T-helper 2 cell treated with Interferon-gamma antibody and Interleukin-4, amounts not matched to agents 100 ng/mL and 5 ng/mL, for 36 hours (primary cell): ENCODE measurements at regions not wholly inside any gene's neighbourhood (a gene's known extent, or its start where the extent isn't known, plus 50 kb on each side); places are given as distances from the start of the nearest gene placed in this dataset.
"Not testable (repeated sequence)": the region's sequence is repeated elsewhere in the genome, so short reads cannot be mapped to it uniquely, and the experiment has no call there.

ENCODE experiments used
- intact Hi-C: fragments of 100-400 bp; cut with micrococcal nuclease; formaldehyde crosslinking; loops from one replicate; pipeline ENCODE4 v1.15.1; 2023

DNA sequence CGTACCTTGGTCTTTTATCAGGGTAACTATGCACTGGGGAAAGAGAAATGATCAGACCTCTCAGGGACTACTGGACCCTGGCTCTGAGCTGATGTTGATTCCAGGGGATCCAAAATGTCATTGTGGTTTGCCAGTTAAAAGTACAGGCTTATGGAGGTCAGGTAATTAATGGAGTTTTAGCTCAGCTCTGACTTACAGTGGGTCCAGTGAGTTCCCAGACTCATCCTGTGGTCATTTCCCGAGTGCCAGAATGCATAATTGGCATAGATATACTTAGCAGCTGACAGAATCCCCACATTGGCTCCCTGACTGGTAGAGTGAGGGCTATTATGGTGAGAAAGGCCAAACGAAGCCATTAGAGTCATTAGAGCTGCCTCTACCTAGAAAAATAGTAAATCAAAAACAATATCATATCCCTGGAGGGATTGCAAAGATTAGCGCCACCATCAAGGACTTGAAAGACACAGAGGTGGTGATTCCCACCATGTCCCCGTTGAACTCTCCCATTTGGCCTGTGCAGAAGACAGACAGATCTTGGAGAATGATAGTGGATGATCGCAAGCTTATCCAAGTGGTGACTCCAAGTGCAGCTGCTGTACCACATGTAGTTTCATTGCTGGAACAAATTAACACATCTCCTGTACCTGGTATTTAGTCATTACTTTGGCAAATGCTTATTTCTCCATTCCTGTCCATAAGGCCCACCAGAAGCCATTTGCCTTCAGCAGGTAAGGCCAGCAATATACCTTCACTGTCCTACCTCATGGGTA is 152.4 kb downstream of the THBS2 start:
- intact Hi-C loops: no loop called here

DNA sequence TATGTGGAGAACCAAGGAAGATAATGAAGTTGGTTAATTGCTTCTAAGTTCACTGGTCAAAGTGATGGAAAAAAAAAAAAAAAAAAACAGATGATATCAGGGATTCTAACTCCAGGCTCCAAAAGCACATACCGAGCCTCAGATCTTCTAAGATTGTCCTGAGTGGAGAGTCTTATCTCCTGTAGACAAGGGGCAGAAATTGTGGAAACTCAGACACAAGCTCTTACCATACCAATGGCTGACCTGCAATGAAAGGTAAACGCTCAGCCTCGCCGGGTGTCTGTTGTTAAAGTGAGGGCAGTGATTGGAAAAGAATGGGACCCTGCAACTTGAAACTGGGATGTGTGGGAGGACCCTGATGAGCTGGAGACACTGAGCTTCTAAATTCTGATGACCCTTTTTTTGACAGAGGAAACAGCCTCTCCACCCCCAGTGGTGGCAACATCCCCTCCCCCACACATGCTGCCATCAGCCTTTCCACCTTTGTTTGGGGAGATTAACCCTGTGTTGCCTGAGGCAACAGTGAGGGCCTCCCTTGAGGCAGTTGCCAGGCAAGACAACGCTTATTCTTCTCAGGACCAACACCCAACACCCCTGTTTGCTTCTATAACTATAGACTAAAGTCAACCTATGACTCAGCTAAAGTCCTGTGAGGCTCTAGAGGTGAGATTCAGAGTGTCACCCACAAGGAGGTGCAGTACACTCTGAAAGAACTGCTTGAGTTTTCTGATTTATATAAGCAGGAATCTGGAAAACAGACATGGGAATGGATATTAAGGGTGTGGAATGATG is 154.0 kb downstream of the THBS2 start:
- intact Hi-C loops: no loop called here

DNA sequence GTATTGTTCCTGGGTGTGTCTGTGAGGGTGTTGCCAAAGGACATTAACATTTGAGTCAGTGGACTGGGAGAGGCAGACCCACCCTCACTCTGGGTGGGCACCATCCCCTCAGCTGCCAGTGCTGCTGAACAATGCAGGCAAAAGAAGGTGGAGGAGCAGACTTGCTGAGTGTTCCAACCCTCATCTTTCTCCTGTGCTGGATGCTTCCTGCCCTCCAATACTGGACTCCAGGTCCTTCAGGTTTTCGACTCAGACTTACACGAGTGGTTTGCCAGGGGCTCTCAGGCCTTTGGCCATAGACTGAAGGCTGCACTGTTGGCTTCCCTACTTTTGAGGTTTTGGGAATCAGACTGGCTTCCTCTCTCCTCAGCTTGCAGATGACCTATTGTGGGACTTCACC is 155.0 kb downstream of the THBS2 start:
- intact Hi-C loops: not testable (repeated sequence)

GRCh38 chr6:169098116-169098515 is 155.5 kb downstream of the THBS2 start:
- intact Hi-C loops: no loop called here

DNA sequence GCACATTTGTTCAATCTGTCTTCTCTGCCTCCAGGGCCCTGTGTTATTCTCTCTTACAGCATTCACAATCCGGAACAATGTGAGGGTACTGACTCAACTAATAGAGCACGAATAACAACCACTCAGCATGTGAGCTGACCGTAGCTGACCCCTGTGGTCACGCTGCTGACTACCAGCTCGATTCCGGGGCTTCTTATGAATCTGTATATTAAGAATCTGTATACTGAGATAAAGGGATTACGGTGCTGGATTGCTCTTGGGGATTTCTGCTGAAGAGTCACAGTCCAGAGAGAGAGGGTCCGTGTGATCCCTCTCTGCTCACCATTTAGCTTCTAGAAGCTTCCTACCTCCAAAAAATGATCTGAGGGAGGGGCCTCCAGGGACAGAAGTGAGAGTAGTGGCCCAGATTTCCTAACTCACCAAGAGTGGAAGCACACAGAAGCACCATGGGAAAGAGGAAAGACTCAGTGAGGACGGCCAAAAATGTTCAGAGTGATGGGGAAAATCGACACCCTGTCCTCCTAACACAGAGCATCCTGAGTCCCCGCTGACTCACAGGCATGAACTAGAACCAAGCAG is 156.2 kb downstream of the THBS2 start:
- intact Hi-C loops: no loop called here

GRCh38 chr6:169096388-169096787 is 157.3 kb downstream of the THBS2 start:
- intact Hi-C loops: no loop called here

DNA sequence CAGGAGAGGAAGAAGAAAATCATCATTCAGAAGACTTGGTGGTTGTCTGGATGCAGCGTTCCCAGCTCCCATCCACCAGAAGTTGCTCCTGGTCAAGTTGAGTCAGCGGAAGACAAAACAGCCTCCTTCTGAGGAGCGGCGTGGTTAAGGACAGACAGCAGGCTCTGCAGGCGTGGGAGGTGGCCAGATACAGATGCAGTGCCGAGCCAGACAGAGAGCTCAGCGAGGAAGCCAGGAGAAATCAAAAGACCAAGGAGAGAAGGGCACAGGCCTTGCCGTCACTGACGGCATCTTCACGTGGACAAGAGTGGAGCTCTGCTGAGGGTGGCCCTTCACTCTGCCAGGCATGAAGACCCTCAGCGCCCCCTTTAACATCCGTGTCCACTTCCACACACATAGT is 158.5 kb downstream of the THBS2 start:
- intact Hi-C loops: no loop called here

DNA sequence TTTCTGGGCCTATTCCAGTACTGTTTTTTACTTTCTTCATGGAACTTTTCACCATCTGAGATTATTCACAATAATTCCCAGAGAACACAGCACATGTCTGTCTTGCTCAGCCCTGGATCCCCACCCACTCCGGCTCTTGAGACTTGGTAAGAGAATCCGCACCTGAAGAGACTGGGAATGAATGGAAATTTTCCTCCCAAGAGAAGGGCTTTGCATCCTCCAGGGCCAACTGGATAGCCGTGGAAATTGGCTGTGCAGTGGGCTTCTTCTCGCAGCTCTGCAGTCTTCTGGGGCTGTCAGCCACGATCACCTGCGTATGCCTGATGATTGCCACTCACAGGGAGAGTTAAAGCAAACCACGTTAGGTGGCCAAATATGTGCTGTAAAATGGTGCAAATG is 159.1 kb downstream of the THBS2 start:
- intact Hi-C loops: no loop called here

- intact Hi-C loops: no loop called here
Observed at GRCh38 chr6:169093770-169094551, 159.7 kb downstream of the THBS2 start.

- intact Hi-C loops: no loop called here
Observed at GRCh38 chr6:169093066-169093723, 160.5 kb downstream of the THBS2 start.

- intact Hi-C loops: no loop called here
Observed at GRCh38 chr6:169092375-169092774, 161.3 kb downstream of the THBS2 start.

- intact Hi-C loops: not testable (repeated sequence)
Observed at GRCh38 chr6:169090514-169091127, 163.0 kb downstream of the THBS2 start.

DNA sequence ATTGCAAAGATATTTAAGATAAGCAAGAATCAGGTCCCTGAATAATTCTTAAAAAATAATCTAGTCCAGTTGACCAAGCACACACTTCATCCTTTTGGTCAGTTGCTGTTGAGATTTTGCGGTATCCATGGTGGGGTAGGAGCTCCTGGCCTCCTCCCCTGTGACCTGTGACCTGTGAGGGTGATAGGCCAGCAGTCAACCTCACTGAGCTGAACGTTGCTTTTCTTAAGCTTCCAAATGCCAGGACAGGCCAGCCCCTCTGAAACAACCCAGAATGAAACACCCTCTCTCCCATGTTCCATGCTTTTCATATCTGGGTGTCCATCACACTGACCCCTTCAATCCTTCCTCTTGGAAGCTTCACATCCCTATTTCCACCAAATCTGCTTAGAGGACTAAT is 164.9 kb downstream of the THBS2 start:
- intact Hi-C loops: no loop called here

- intact Hi-C loops: no loop called here
Observed at GRCh38 chr6:169087443-169088041, 166.1 kb downstream of the THBS2 start.

DNA sequence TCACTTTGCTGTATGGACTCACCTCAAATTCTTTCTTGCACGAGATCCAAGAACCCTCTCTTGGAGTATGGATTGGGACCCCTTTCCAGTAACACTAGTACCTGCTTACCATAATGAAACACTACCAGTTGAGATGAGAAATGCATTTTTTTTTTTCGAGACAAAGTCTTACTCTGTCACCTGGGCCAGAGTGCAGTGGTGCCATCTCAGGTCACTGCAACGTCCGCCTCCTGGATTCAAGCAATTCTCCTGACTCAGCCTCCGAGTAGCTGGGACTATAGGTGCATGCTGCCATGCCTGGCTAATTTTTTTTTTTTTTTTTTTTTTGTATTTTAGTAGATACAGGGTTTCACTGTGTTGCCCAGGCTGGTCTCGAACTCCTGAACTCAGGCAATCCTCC is 167.0 kb downstream of the THBS2 start:
- intact Hi-C loops: not testable (repeated sequence)

GRCh38 chr6:169086020-169086419 is 167.6 kb downstream of the THBS2 start:
- intact Hi-C loops: no loop called here

DNA sequence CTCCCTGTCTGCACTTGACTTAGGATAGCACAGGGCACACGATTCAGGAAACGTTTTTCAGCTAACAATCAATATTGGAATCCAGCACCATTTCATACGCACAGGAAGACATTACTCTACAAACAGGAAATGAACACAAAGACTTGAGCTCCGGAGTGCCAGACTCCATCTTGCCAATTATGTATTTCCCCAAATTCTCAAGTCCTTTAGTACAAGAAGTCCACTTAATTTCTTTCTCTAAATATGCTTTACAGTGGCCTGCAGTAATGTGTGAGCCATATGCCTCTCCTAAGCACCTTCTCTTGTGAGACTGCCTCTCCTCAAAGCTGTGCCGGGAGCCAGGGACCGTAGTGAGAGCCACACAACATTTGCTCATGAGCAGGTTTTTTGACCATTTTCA is 168.2 kb downstream of the THBS2 start:
- intact Hi-C loops: no loop called here

DNA sequence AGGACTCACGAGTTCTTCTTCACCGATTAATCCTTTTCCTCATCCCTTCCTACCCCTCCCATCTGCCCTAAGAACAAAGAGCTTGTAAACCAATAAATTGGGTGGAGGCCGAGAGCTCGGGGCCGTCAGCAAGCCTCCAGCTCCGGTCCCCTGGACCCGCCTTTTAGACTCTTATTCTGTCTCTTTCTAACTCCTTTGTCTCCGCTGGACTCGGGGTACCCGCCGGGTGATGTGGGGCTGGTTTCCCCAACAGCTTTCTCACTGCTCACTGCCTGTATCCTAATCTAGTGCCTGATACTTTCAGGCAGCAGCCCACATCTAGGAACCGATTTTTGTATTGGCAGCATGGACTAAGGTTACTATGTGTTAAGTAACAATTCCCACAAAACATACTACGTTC is 169.1 kb downstream of the THBS2 start:
- intact Hi-C loops: not testable (repeated sequence)

DNA sequence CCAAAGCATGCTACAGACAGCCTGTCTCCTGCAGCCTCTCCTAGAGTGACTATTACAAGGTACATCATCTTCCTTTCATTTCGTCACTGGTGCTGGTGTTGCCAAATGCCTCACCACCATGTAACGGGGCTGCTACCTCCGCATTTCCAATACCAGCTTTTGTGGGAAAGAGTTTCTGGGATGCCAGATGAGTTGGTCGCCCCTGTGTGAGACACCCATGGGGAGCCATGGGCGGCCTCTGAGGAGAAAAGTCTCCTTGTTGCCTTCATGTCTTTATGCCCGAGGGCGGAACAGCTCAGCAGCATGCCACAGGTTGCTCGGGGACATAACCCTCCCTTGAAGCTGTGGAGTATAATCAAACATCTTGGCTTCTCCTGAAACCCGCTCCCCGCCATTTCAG is 169.6 kb downstream of the THBS2 start:
- intact Hi-C loops: no loop called here

DNA sequence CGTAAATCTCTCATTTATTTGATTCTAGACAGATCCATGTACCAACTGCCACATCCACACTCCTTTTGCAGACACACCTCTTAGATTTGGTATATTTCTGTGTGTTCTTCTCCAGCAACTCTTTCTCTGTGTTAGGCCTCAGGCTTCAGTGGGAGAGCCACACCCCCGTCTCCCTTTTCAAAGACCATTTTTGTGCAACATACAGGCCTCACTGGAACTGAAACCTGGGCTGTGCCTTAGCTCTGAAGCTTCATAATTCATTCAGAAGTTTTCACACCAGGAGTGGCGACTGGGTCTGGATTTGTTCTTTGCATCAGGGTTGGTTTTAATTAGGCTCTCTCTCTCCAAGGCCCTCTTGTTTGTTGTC is 170.2 kb downstream of the THBS2 start:
- intact Hi-C loops: no loop called here
